ENCODE measurements at regions not wholly inside any gene's neighbourhood (a gene's known extent, or its start where the extent isn't known, plus 50 kb on each side); places are given as distances from the start of the nearest gene placed in this dataset.
"Not testable (repeated sequence)": the region's sequence is repeated elsewhere in the genome, so short reads cannot be mapped to it uniquely, and the experiment has no call there.

DNA sequence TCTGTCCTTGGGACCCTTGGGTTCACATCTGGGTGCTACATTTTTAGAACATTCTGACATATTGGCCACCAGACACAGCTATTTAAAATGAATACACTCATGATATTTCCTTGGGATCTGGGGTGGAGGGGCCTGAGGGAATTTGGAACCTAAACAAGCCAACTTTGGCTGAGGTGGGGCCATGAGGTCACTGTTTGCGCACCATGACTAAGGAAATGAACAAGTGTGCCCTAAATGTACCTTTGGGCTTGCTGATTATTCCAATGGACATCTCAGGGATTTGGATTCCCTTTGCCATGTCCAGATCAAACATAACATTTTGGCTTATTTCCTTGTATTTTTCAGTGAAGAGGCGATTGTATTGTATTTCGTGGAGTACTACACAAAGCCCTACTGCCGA, 80.5 kb upstream of the SEC11C start:
- DNase-seq = no peak

DNA sequence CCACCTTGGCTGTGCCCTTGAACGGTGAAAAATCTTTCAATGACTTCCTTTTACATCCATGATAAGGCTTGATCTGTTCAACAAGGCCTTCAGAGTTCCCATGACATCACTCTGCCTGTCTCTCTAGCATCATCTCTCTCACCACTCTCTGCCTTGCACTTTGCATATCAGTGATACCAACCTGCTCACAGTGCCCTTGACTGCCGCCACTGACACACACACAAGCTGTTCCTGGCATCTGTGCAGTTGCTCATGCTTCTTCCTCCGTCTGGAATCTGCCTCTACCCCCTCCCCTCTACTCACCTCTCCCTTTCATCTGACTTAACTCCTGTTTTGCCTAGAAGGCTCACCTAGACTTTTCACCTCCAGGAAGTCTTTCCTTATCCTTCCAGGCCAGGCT, 79.1 kb upstream of the SEC11C start:
- no peak for DNase-seq

DNA sequence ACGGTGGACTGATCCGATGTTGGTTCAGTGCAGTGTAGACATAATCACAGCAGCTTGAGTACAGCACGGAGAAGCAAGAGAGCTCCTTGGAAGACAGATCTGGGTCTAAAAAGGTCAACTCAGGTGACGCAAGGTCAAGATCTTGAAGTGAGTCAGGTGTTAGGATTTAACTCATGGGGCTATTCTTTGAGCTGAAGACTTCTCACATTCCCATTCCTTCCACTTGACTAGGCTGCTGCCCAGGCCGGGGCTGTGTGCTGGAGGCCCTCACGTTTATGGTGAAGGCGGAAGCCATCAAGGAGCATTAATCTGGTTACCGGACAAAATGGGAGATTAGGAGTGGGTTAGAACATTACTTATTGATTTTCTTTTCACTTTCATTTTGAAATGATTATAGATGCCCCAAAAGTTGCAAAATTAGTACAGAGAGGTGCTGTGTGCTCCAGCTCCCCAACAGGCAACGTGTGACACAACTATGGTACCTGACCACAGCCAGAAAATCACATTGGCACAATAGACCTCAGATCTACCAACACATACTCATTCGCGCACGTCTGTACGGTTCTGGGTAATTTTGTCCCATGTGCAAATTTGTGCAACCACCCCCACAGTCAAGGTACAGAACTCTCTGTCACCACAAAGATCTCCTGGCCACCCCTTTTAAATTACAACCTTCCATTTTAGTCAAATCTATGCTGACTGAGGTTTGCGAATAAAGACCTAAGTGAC, 77.6 kb upstream of the SEC11C start:
- DNase-seq = no peak

DNA sequence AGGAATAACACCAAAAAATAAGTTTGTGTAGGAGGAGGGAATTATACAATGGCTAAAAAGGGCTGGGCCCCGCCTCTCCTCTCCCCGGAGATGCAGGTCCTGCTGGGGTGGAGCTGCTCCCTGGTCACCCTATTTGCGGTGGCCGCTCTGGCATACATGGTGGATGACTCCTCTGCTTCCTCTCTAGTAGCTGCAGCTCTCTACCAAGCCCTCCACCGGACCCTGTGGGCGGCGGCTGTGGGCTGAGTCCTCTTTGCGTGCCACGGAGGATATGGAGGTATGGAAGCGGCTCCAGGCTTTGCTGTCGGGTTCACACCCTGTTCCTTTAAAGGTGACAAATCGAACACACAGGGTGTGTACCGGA, 77.1 kb upstream of the SEC11C start:
- no peak for DNase-seq

DNA sequence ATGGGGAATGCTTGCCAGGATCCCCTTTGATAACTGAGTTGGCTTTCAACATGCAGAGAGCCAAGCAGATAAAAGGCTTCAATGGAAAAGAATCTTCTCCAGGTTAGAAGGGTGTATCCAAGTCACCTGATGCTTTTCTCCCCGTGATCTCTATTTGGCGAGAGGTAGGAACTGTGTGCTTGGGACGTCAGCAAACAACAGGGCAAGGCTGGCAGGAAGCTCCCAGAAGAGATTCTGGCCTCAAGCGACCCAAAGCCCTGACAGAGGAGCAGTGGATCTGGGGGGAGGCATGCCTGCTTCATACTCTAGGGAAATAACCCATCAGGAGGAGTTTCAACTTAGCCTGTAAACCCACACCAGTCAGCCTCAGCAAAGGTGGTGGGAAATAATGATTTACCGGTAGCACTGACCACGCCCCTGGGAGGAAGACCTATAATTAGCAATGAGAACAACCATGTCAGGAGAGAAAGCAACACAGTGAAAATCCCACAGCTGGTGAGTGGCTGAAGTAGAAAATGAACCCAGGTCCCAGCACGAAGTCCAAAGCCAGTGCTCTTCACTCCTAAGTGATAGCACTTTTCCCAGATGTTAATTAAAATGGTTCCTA, 76.3 kb upstream of the SEC11C start:
- no peak for DNase-seq

DNA sequence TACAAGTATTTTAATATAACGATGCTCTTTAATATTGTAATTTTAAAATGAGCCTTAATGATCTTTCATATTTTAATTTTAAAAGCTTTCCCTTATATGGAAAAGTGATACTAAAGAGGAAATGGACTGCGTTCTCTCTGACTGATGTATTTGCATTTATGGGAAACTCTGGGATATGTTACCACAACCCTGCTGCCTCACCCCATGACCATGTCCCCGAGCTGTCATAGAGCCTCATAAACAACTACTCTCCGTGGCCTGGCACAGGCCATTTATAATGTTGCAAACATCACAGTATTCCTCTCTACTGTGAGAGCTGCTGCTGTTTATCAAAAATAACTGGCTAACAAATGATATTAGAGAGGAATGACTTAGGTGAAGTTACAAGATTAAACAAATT, 75.8 kb upstream of the SEC11C start:
- no peak for DNase-seq

DNA sequence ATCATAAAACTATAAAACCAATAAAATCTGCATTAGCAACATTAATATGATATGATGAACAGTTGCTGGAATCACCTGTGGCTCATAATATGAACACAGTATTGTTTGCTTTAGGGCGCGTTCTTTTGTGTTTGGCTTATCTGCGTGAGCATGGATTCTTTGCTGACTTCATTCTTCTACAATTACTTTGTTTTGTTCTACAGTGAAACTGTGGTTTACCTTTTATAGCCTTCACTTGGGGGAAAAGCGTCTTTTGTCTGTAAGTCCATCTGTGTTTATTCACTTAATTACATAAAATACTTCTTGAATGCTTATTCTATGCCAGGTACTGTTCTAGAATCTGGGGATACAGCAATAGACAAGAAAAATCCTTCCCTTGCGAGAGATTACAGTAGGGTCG, 74.0 kb upstream of the SEC11C start:
- DNase-seq = no peak

DNA sequence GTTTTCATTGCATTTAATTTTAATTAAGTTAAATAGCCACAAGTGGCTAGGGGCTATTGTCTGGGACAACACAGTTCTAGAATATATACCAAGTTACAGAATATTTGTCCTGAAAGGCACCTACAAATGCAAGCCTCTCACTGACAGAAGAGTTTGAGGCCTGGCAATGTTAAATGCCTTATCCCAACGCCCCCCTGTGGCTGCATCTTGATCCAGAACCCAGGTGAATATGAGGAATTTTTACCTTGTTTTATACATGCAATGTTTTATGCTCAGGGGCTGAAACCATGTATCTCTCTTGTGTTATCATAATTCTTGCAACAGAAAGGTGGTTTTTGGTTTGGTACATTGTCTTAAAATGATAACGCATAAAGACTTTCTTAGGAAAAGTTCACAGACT, 71.8 kb upstream of the SEC11C start:
- no peak for DNase-seq

DNA sequence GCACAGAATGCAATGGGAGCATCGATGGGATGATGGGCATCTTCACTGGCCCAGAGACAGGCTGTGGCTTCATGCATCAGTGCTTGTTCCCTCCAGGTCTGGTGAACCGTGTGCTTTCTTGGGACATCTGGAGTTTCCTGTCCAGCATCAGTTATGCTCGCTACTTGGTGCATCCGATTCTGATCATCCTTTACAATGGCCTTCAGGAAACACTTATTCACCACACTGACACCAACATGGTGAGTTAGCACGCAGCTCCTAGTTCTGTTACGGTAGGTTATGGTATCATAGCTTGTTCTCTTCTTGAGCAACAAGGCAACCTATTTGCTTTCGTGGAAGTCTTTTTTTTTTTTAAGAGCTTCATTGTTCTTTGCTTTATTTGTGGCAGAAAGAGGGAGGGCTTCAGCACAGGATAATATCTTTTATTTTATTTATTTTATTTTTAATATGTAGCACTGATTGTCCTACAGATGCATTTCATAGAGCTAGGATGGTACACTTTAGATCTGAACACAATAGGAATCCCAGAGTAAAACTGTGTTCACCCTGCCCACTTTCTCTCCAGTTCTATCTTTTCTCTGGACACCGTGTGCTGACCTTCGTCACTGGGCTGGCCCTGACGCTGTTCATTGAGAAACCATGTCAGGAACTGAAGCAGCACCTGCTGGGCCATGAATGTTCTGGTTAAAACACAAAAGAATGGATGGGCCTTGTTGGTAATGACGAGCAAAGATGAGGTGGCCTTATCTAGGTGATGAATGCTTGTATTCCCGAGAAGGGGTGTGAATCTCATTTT, 71.2 kb upstream of the SEC11C start:
- no peak for DNase-seq

DNA sequence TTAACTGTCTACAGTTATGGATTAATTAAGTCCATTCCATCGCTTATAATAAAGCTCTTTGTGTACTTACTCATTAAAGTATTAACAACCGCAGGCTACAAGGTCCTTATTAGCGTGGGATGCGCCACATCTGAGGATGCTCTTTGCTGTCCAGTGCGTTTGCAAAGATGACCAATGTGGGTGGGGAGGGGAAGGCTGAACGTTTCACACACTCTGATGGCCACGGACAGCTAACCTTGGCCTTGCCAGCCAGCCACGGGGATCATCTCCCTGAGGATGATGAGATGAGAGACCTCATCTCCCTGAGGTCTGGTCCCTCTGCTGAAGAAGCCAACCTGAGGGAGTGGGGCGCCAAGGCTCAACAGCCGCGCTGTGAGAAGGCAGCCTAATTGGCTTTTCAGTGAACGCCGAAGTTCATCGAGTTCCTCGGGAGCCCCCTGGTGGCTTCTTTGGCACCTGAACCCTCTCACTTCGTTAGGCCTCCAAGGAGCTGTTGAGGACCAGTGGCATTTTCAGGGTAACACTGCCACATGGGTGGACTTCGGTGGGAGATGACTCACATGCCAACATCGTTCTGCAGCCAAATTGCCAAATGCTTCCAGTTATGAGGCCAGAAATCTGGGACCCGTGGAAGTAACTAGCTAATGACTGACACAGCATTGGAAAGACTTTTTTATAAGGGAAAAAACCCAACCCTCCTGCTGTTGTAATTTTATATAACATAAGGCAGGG, 69.3 kb upstream of the SEC11C start:
- peak; percentile 88 for DNase-seq

DNA sequence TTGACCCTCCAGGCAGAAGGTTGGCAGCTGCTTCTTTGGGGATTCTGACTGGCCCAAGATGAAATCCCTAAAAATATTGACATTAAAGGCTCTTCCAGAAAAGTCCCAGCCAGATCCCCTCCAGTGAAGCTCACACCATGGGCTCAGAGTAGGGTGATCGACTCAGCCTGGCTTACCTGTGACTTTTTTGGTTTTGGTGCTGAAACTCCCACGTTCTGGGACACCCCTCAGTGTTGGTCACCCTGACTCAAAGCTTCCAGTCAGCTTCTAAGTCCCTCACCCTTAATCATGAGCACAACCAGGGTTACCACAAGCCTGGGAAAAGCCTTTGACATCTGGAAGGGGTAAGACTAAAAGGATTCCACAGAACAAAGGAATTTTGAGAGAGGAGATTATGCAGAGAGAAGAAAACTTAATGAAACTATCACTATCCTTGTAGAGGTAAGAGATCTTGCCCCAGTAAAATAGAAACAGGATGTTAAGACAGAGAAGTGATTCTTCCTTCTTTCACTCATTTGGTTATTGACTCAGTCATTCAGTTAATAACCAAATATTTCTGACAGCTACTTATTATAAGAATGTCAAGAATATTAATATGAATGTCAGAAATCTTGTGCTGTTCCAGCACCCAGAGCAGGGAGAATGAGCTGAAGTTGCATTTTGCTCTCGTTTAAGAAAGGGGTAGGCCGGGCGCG, 66.8 kb upstream of the SEC11C start:
- DNase-seq = no peak

DNA sequence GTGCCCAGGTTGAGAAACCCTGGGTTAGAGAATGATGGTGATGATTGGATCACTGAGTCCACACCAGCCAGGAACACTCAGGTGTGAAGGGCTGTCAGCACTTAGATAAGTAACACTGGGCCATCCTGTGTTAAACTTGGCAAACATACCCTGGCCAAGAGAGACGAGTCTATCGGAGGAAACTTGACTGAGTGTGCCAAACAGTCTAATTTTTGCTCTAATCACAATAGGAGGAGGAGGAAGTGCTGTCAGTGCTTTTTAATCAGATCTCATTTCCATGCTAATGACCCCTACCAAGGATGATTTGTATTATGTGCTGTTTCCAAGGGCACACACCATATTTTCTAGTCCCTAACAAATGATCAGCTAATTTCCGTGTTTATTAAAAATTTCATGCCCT, 63.8 kb upstream of the SEC11C start:
- no peak for DNase-seq

DNA sequence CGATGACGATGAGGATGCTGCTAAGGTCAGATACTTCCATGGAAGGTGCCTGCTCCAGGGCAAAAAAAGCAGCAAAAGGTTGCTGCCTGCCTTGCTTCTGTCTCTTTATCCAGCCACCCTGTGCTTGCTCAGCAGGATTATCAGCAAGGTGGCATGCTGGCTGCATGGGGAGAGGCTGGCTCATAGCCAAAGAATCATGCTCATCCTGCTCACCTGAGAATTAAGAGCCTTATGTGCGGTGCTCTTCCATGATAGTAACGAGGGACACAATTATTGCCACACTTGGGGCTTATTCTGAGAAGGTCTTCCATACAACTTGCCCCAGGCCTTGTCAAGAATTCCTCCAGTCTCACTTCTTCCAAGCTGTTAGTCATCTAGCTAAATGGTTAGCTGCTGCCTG, 60.4 kb upstream of the SEC11C start:
- DNase-seq = no peak

DNA sequence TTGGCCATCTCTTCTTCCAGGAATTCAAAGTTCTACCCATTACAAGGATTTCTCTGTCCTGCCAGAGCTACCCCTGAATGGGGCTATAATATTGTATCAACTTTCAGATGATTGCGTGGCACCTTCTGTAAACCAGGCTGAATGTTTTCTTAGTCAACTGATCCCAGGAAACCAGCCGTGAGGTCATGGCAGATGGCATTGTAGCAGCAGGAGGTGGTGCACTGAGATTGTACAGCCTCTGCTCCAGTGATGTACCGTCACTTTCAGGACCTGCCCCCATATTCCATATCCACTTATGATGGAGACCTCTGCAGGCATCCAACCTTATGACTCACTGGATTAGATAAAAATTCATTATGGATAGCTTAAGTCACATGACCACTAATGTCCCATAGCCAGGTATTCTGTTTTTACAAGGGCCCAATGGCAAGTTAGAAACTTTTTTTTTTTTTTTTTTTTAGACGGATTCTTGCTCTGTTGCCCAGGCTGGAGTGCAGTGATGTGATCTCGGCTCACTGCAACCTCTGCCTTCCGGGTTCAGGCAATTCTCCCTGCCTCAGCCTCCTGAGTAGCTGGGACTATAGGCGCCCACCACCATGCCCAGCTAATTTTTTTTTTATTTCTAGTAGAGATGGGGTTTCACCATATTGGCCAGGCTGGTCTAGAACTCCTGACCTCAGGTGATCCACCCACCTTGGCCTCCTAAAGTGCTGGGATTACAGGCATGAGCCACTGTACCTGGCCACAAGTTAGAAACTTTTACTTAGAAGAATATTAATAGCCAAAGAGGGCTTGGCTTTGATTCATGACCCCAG, 59.8 kb upstream of the SEC11C start:
- DNase-seq = not testable (repeated sequence)

DNA sequence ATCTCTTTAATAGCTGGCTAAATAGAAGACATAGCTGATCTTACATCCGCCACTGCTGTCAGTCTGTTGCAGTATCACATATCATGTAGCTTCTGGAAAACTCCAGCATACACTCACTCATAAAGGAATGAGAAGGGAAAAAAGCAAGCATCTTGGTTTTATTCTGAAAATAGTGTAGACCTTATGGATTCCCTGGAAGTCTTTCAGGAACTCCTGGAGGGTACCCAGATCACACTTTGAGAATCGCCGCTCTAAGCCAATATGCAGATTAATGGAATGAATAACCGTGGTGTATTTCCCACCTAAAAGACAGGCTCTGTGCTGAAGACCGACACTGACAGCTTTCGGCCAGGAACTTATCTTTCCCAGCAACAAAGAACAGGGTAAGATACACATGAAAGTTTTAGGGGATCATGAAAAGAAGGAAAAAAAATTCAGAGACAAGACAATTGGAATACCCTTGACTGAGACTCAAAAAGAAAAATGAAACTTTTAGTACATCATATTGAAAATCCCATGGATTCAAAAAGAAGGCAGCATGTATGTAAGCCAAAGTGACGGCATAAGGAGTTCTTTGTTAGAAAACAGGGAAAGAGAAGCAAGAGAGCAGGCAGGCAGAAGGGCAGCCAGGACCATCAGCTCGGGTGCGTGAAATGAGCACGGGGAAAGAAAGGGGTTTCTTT, 56.4 kb upstream of the SEC11C start:
- DNase-seq = no peak

DNA sequence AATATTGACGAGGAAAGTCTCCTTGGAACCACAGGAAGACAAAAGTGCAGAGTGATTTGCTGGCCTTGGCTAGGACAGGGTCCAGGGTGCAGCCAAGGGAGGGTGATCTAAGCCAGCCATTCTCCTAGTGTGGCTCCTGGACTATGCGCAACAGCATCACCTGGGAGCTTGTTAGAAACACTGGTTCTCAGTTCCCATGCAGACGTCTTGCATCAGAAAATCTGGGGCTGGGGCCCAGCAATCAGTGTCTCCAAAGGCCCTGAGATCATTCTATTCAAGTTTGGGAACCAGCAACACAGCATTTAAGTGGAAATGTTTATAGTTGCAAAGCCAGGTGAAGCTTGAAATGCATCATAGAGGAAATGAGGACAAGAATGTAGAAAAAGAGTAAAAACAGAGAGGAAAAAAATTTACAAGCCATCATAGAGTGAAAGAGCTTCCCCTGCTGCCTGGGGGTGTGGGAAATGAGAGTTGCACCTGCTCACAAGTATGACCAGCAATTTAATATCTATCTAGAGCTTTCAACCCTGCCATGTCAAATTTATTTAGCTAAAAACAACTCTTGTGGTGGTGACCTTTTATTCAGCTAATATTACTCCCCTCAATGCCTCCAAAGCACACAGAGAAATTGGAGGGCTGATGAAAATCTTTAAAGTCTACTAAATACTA, 54.4 kb upstream of the SEC11C start:
- DNase-seq = no peak

DNA sequence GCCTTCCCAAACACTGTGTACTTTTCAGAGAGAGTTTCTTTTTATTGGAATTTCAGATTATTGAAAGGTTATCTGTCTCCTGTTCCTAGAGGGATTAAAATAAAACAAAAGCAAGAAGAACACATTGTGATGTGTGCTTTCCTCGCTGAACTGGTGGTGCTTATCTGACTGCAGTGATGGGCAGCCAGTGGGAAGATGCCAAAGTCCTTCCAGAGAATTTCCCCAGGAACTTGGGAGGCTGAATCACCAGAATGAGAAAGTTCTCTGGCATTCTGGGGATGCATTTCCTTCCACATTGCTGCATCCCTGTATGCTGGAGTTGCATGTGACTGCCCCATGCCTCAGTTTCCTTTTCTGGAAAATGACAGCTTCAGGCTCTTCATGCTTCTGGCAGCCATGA, 53.9 kb upstream of the SEC11C start:
- DNase-seq = no peak

DNA sequence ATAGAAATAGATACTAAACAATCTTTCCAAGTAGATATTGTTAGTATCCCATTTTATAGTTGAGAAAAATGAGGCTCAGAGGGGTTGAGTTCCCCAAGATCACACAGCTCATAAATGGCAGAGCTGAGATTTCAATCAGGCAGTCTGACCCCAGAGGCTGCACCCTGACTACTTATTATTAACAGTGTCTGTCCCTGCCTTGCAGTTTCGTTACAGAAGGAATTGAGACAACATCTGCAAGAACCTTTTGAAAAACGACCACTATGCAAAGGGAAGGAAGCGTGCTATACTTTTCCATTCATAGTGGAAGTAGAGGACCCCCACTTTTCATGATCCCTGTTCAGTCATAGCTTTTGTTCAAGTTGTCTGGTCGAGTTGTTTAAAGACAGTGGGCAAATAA, 53.2 kb upstream of the SEC11C start:
- DNase-seq = no peak

DNA sequence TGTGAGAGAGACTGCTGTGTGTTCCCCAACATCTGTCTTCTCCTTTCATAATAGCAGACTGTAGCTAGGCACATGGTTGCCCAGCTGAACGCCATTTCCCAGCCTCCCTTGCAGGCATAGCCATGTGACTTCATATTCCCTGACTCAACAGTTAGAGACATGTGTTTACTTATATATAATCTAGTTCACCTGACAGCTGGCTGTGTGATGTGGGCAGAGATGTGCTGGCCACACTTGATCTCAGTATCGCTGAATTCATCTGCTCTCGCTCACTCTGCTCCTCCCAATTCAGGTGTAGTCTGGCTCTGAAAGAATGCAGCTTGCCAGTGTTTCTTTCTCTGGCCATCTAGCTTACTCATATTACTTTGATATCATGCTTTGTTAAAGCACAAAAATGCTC, 52.3 kb upstream of the SEC11C start:
- DNase-seq = no peak

All from retina (tissue), 1 donor.